ENCODE measurements at regions not wholly inside any gene's neighbourhood (a gene's known extent, or its start where the extent isn't known, plus 50 kb on each side); places are given as distances from the start of the nearest gene placed in this dataset.

DNA sequence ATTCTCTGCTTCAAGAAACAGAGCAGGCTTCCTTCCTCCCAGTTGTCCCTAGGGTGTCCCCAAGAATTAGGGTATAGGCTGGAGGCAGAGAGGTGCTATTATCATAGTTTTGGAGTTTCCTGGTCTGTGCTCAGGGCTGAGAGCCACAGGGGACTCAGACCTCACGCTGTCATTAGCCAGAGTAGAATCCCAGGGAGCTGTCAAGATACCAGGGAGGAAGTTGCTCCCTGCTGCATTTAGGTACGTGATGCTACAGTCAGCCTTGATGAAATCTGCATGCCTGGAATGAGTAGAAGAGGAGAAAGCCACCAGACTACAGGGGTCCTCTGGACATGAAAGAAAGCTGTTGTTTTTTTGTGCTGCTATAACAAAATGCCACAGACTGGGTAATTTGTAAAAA lies 273.2 kb downstream of the SH3GL2 start (continued):
- TF ChIP-seq, protein P1, sequence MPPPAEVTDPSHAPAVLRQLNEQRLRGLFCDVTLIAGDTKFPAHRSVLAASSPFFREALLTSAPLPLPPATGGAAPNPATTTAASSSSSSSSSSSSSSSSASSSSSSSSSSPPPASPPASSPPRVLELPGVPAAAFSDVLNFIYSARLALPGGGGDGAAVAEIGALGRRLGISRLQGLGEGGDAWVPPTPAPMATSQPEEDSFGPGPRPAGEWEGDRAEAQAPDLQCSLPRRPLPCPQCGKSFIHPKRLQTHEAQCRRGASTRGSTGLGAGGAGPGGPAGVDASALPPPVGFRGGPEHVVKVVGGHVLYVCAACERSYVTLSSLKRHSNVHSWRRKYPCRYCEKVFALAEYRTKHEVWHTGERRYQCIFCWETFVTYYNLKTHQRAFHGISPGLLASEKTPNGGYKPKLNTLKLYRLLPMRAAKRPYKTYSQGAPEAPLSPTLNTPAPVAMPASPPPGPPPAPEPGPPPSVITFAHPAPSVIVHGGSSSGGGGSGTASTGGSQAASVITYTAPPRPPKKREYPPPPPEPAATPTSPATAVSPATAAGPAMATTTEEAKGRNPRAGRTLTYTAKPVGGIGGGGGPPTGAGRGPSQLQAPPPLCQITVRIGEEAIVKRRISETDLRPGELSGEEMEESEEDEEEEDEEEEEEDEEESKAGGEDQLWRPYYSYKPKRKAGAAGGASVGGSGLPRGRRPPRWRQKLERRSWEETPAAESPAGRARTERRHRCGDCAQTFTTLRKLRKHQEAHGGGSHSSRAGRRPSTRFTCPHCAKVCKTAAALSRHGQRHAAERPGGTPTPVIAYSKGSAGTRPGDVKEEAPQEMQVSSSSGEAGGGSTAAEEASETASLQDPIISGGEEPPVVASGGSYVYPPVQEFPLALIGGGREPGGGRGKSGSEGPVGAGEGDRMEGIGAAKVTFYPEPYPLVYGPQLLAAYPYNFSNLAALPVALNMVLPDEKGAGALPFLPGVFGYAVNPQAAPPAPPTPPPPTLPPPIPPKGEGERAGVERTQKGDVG (CRISPR knock-in tag; IDR thresholded peaks at IDR 0.05): no peak
- TF ChIP-seq JUND (IDR thresholded peaks at IDR 0.05; ENCODE audit: low read depth, low read length): no peak
- TF ChIP-seq MTA3 (IDR thresholded peaks at IDR 0.05; ENCODE audit: borderline replicate concordance, low read length): no peak
- TF ChIP-seq BHLHE40 (IDR thresholded peaks at IDR 0.05; ENCODE audit: borderline replicate concordance in 1 of 2, low read depth in 2 of 2, low read length in 1 of 2): no peak

DNA sequence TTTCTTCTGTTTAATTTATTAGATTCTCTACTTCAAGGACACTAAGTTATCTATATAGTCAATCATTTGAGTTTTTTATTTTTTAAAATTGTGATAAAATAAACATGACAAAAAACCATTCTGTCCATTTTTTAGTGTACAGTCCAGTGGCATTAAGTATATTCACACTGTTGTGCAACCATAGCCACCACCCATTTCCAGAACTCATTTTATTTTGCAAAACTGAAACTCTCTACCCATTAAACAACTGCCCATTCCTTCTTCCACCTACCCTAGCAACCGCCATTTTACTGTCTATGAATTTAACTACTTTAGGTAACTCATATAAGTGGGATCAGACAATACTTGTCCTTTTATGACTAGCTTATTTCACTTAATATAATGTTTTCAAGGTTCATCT lies 275.6 kb downstream of the SH3GL2 start:
- RAD21 ChIA-PET (ENCODE audit: unreplicated experiment): no interaction called here
- H4K20me1 ChIP-seq (ENCODE audit: control insufficient read depth, insufficient read depth): no peaks in the 10 kb centered on the region
- SMC1A ChIA-PET (ENCODE audit: uncharacterized antibody, unreplicated experiment): no interaction called here
- H3K27ac ChIP-seq (ENCODE audit: control insufficient read depth, insufficient read depth): no peak overlapping the region
- ATAC-seq (no peak), FAIRE-seq (no peak), DNase-seq (ENCODE audit: low read depth, low spot score) (no peak)
- H3K36me3 ChIP-seq (ENCODE audit: control insufficient read depth in 2 of 2, insufficient read depth in 2 of 2, low read length in 1 of 2): no peaks in the 10 kb centered on the region
- H3K79me2 ChIP-seq (ENCODE audit: control insufficient read depth, insufficient read depth, low read length): no peaks in the 10 kb centered on the region
- BruUV-seq (replicated peaks): no TSS peak
- TF ChIP-seq STAT1 (conservative IDR thresholded peaks at IDR 0.05) (no peak), GABPA (IDR thresholded peaks at IDR 0.05; ENCODE audit: low read depth) (no peak), MYC (IDR thresholded peaks at IDR 0.05; ENCODE audit: insufficient read depth, insufficient read length, insufficient replicate concordance, low read length, severe bottlenecking) (no peak), ZBED1 (IDR thresholded peaks at IDR 0.05; ENCODE audit: borderline replicate concordance) (no peak), YBX1 (IDR thresholded peaks at IDR 0.05) (no peak)
- TF ChIP-seq, protein P1 (CRISPR knock-in tag; IDR thresholded peaks at IDR 0.05): no peak
- POLR2A ChIA-PET: no interaction called here
- H3K4me3 ChIP-seq: no peak overlapping the region
- H3K9ac ChIP-seq (ENCODE audit: control insufficient read depth, insufficient read depth, low read length): no peak overlapping the region
- H3K9me3 ChIP-seq (replicated peaks; ENCODE audit: control insufficient read depth, insufficient read depth, low read length): no peaks in the 10 kb centered on the region
- no peak overlapping the region for H3K4me2 ChIP-seq (ENCODE audit: control insufficient read depth, insufficient read depth)
- CTCF ChIA-PET: no interaction called here
- no peak overlapping the region for H2AFZ ChIP-seq (ENCODE audit: control insufficient read depth, low read depth, low read length)
- in situ Hi-C loops (cut with MboI) (no loop called here), intact Hi-C loops (cut with micrococcal nuclease; ENCODE audit: unreplicated experiment) (loop anchor here (5.0 kb wide), 1 partner anchor 48 kb away; no protein-coding TSS in a partner anchor)
- H3K4me1 ChIP-seq (ENCODE audit: control insufficient read depth, insufficient read depth, low read length): no peaks in the 10 kb centered on the region
- H3K27me3 ChIP-seq (replicated peaks in 1 of 2; ENCODE audit: control insufficient read depth in 2 of 2, insufficient read depth in 2 of 2, low read length in 1 of 2): peaks cover 0 to 2% of the 10 kb centered on the region in 2 experiments; a peak in 1 of 4 replicates
- 0% methylated on average over 1 of the region's 1 CpG for WGBS (ENCODE audit: insufficient coverage, insufficient replicate concordance, low lambda C conversion rate, missing lambda C conversion rate)
